Neural cell (in vitro differentiated cells): ENCODE measurements at regions not wholly inside any gene's neighbourhood (a gene's known extent, or its start where the extent isn't known, plus 50 kb on each side); places are given as distances from the start of the nearest gene placed in this dataset.

ENCODE experiments used
- H2AFZ ChIP-seq: fragments of 200-600, 300-800 bp; sonication (generic), shearing (Covaris generic); 2 replicates; pipeline ENCODE4 v1.6.0; 2014; ENCODE audit warnings: low read depth, mild to moderate bottlenecking, antibody characterized with exemption, low read length, moderate library complexity
- H3F3A ChIP-seq: fragments of 200-600 bp; shearing (Covaris generic); 2 replicates; pipeline ENCODE4 v1.6.1; 2016; ENCODE audit warnings: mild to moderate bottlenecking, moderate library complexity, mixed read lengths, antibody characterized with exemption, low read length; ENCODE audit not compliant: insufficient read depth, poor library complexity, severe bottlenecking
- H3K27ac ChIP-seq: fragments of 200-600, 300-800 bp; sonication (generic), shearing (Covaris generic); 2 replicates; pipeline ENCODE4 v1.5.1; 2014; ENCODE audit warnings: mild to moderate bottlenecking, low read length, moderate library complexity
- H3K27me3 ChIP-seq: fragments of 300-800, 200-600 bp; sonication (generic), shearing (Covaris generic); 2 replicates; pipeline ENCODE4 v1.6.0; 2014; ENCODE audit warnings: mild to moderate bottlenecking, low read depth, low read length, moderate library complexity; ENCODE audit not compliant: insufficient read depth
- H3K36me3 ChIP-seq: fragments of 300-800, 200-600 bp; sonication (generic), shearing (Covaris generic); 2 replicates; pipeline ENCODE4 v1.5.1; 2014; ENCODE audit warnings: mild to moderate bottlenecking, antibody characterized with exemption, low read length, moderate library complexity; ENCODE audit not compliant: insufficient read depth
- H3K4me2 ChIP-seq: fragments of 300-800, 200-600 bp; sonication (generic), shearing (Covaris generic); 2 replicates; pipeline ENCODE4 v1.6.0; 2014; ENCODE audit warnings: mild to moderate bottlenecking, low read length
- H3K4me3 ChIP-seq: fragments of 300-800, 200-600 bp; sonication (generic), shearing (Covaris generic); 2 replicates; pipeline ENCODE4 v1.5.1; 2014; ENCODE audit warnings: mild to moderate bottlenecking, low read length, moderate library complexity
- H3K79me2 ChIP-seq: fragments of 200-600 bp; shearing (Covaris generic); replicated peaks from 2 replicates; pipeline ENCODE4 v1.6.0; 2014; ENCODE audit warnings: mild to moderate bottlenecking, low read length, moderate library complexity; ENCODE audit not compliant: insufficient read depth
- H3K9ac ChIP-seq: fragments of 300-800, 200-600 bp; sonication (generic), shearing (Covaris generic); 2 replicates; pipeline ENCODE4 v1.6.1; 2016; ENCODE audit warnings: mild to moderate bottlenecking, low read length, mixed read lengths
- H3K9me2 ChIP-seq: fragments of 200-600 bp; shearing (Covaris generic); 2 replicates; pipeline ENCODE4 v1.6.1; 2016; ENCODE audit warnings: mild to moderate bottlenecking, low read length, mixed read lengths; ENCODE audit not compliant: insufficient read depth
- H3K9me3 ChIP-seq: fragments of 200-600, 300-800 bp; sonication (generic), shearing (Covaris generic); 2 replicates; pipeline ENCODE4 v1.6.1; 2016; ENCODE audit warnings: mild to moderate bottlenecking, mixed run types, low read length, moderate library complexity, mixed read lengths
- H4K20me1 ChIP-seq: fragments of 200-600 bp; shearing (Covaris generic); 2 replicates; pipeline ENCODE4 v1.6.1; 2016; ENCODE audit warnings: mild to moderate bottlenecking, mixed run types; ENCODE audit not compliant: insufficient read depth
- CTCF ChIP-seq: fragments of 450-650 bp; IDR thresholded peaks from 2 replicates; pipeline ENCODE4 v1.5.1; 2014; ENCODE audit warnings: antibody characterized with exemption, mild to moderate bottlenecking, moderate library complexity; ENCODE audit not compliant: poor library complexity, severe bottlenecking
- EP300 ChIP-seq: fragments of 450-650 bp; conservative IDR thresholded peaks from 2 replicates; pipeline ENCODE4 v1.6.1; 2014; ENCODE audit warnings: antibody characterized with exemption, mild to moderate bottlenecking, moderate library complexity; ENCODE audit not compliant: poor library complexity, severe bottlenecking
- EZH2 ChIP-seq: fragments of 200-600, 300-800 bp; shearing (Covaris generic), sonication (generic); IDR thresholded peaks from 2 replicates; pipeline ENCODE4 v1.6.1; 2014; ENCODE audit warnings: antibody characterized with exemption, low read length, borderline replicate concordance, mild to moderate bottlenecking; ENCODE audit not compliant: insufficient read depth, poor library complexity, severe bottlenecking
- MXI1 ChIP-seq: fragments of 450-650 bp; conservative IDR thresholded peaks from 2 replicates; pipeline ENCODE4 v1.6.1; 2014; ENCODE audit warnings: antibody characterized with exemption, mild to moderate bottlenecking; ENCODE audit not compliant: poor library complexity, severe bottlenecking
- POLR2AphosphoS5 ChIP-seq: IDR thresholded peaks from 2 replicates; pipeline ENCODE4 v1.6.1; 2012
- RAD21 ChIP-seq: fragments of 450-650 bp; conservative IDR thresholded peaks from 2 replicates; pipeline ENCODE4 v1.6.1; 2014; ENCODE audit warnings: antibody characterized with exemption, mild to moderate bottlenecking, moderate library complexity
- REST ChIP-seq: IDR thresholded peaks from 2 replicates; pipeline ENCODE4 v1.6.1; 2012; ENCODE audit warnings: borderline replicate concordance
- SMC3 ChIP-seq: fragments of 450-650 bp; conservative IDR thresholded peaks from 2 replicates; pipeline ENCODE4 v1.6.1; 2014; ENCODE audit warnings: antibody characterized with exemption, mild to moderate bottlenecking, moderate library complexity; ENCODE audit not compliant: poor library complexity
- TAF1 ChIP-seq: IDR thresholded peaks from 2 replicates; pipeline ENCODE4 v1.6.1; 2012; ENCODE audit warnings: low read depth

GRCh38 chr6:125486881-125487280, 185.1 kb upstream of the HDDC2 start:
- H3K9ac ChIP-seq = no peak overlapping the region
- no peaks in the 10 kb centered on the region for H3F3A ChIP-seq
- H4K20me1 ChIP-seq = no peaks in the 10 kb centered on the region
- no peaks in the 10 kb centered on the region for H3K27me3 ChIP-seq
- H3K9me2 ChIP-seq = no peaks in the 10 kb centered on the region
- no peak overlapping the region for H3K4me3 ChIP-seq
- no peak overlapping the region for H2AFZ ChIP-seq
- no peak overlapping the region for H3K27ac ChIP-seq
- no peaks in the 10 kb centered on the region for H3K79me2 ChIP-seq
- no peak for TF ChIP-seq SMC3
- no peak for TF ChIP-seq POLR2AphosphoS5
- TF ChIP-seq EZH2 = no peak
- TF ChIP-seq RAD21 = no peak
- H3K9me3 ChIP-seq = no peaks in the 10 kb centered on the region
- no peak overlapping the region for H3K4me2 ChIP-seq
- no peaks in the 10 kb centered on the region for H3K36me3 ChIP-seq

GRCh38 chr6:125489579-125490285, 188.0 kb upstream of the HDDC2 start:
- H4K20me1 ChIP-seq = no peaks in the 10 kb centered on the region
- no peaks in the 10 kb centered on the region for H3F3A ChIP-seq
- H3K36me3 ChIP-seq = no peaks in the 10 kb centered on the region
- no peak overlapping the region for H3K4me3 ChIP-seq
- H3K9me3 ChIP-seq = no peaks in the 10 kb centered on the region
- no peak for TF ChIP-seq RAD21
- no peak for TF ChIP-seq SMC3
- no peak for TF ChIP-seq POLR2AphosphoS5
- no peak for TF ChIP-seq MXI1
- no peak for TF ChIP-seq REST
- no peak for TF ChIP-seq TAF1
- no peak overlapping the region for H3K27ac ChIP-seq
- H3K4me2 ChIP-seq = no peak overlapping the region
- no peak overlapping the region for H3K9ac ChIP-seq
- no peak overlapping the region for H2AFZ ChIP-seq
- H3K79me2 ChIP-seq = no peaks in the 10 kb centered on the region
- H3K27me3 ChIP-seq = no peaks in the 10 kb centered on the region
- no peaks in the 10 kb centered on the region for H3K9me2 ChIP-seq

GRCh38 chr6:125491860-125492618, 190.3 kb upstream of the HDDC2 start:
- H3K36me3 ChIP-seq = no peaks in the 10 kb centered on the region
- no peaks in the 10 kb centered on the region for H3F3A ChIP-seq
- no peak overlapping the region for H3K4me3 ChIP-seq
- H2AFZ ChIP-seq = no peak overlapping the region
- H3K4me2 ChIP-seq = no peak overlapping the region
- H3K9me3 ChIP-seq = no peaks in the 10 kb centered on the region
- TF ChIP-seq EZH2 (no peak), REST (no peak), RAD21 (no peak), TAF1 (no peak), MXI1 (no peak), CTCF (no peak), SMC3 (no peak), POLR2AphosphoS5 (no peak), EP300 (no peak)
- H3K27ac ChIP-seq = no peak overlapping the region
- no peaks in the 10 kb centered on the region for H4K20me1 ChIP-seq
- H3K27me3 ChIP-seq = no peaks in the 10 kb centered on the region
- H3K79me2 ChIP-seq = no peaks in the 10 kb centered on the region
- H3K9me2 ChIP-seq = no peaks in the 10 kb centered on the region
- no peak overlapping the region for H3K9ac ChIP-seq
